SH-SY5Y (cell line): ENCODE measurements at regions not wholly inside any gene's neighbourhood (a gene's known extent, or its start where the extent isn't known, plus 50 kb on each side); places are given as distances from the start of the nearest gene placed in this dataset.

ENCODE experiments used
- GATA2 ChIP-seq: IDR thresholded peaks from 2 replicates; pipeline ENCODE4 v1.6.1; 2011; ENCODE audit warnings: mild to moderate bottlenecking, low read depth, low read length
- GATA3 ChIP-seq: IDR thresholded peaks from 2 replicates; pipeline ENCODE4 v1.6.1; 2011; ENCODE audit warnings: low read depth, mild to moderate bottlenecking, low read length, moderate library complexity

DNA sequence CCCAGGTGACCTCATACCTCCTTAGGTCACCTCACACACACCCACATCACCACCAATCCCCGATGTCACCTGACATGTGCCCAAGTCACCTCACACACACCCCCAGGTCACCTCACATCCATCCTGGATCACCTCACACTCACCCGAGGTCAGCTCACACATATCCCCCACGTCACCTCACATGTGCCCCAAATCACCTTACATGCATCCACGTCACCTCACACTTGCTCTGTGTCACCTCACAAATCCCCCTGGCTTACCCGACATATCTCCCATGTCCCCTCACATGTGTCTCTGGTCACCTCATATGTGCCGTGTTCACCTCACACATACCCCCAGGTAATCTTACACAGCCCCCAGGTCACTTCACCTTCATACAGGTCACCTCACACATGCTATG, 864.6 kb downstream of the TMEM121 start:
- TF ChIP-seq GATA2 (no peak), GATA3 (no peak)
